GM18870 (cell line): ENCODE measurements at regions not wholly inside any gene's neighbourhood (a gene's known extent, or its start where the extent isn't known, plus 50 kb on each side); places are given as distances from the start of the nearest gene placed in this dataset.

ENCODE experiments used
- ATAC-seq: cut with Tn5 transposase; IDR thresholded peaks from one replicate; pipeline ENCODE4 v1.9.1; 2021; ENCODE audit warnings: moderate library complexity; ENCODE audit not compliant: unreplicated experiment

DNA sequence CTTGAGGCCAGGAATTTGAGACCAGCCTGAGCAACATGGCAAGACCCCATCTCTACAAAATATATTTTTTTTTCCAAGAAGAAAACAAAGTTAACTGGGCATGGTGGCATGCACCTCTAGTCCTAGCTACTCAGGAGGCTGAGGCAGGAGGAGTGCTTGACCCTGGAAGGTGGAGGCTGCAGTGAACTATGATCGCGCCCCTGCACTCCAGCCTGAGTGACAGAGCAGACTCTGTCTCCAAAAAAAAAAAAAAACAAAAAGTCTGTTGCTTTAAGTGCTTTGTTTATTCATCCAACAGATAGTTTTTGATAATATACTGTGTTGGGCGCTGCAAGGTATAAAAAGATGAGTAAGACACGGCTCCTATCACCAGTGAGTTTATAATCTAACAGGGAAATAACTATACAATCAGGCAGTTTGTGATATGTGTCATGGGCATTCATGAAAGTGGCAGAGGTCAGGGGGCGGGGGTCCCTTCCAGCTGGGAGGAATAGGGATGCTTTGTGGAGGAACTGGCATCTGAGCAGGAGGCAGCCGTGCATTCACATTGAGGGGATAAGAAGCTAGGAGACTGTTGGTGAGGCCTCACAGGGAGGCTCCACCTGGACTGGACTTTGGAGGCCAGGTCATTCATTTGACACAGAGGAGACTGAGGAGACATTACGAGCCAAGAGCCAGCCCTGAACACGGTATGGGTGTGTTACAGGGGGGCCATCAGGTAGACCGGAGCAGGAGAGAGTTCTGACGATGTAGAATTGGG, 67.3 kb upstream of the ERRFI1 start:
- ATAC-seq = no peak

DNA sequence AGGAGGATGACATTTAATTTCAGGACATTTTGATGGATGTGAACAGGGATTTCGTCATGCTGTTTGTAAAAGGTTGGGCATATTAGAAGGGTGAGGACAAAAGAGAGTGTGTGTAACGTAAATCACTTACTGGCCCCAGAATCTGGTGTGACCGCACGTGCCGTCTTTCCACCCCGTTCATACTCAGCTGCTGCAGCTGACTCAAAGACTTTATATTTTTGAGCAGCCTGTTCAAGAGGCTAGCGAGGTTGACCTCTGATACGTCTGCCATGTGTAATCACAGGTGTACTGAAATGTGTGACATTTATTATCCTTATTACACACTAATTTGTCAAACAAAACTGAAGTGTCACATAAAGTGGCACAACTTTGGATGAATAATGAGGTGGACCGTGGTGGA, 66.5 kb upstream of the ERRFI1 start:
- no peak for ATAC-seq

DNA sequence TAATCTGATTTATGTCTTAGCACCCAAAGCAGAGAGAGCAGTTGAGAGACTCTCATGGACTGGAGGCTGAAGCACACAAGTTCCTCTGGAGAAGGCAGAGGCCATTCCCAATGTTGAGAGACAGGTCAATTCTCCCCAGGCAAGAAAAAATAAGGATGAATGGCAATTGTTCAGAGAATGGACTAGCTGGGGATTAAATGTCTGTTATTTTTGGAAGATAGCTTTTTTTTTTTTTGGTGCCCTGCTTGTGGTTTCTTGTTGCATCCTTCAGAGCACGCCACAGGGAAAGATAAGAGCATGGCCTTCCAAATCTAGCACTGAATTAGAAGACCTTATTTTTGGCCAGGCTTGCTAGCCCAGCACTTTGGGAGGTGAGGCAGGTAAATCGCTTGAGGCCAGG, 65.6 kb upstream of the ERRFI1 start:
- ATAC-seq = no peak

DNA sequence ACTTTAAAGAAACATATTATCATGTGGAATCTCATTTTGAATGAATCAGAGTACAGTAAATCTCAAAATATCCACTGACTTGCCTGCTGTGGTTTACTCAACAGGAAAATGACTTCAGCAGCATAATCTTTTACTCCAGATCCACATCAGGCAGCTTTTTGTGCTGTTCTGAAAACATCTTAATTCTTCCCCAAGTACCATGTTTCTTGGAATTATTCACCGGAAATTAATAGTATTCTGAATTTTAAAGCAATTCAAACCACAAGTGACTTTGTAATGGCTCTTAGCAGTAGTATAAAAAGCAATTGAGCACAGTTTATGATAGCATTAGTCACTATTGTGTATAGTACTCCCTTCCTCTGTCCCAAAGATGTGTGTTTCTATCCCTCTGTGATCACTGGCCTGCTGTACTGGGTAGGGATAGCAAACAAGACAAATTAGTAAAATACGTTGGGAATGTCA, 64.2 kb upstream of the ERRFI1 start:
- no peak for ATAC-seq

DNA sequence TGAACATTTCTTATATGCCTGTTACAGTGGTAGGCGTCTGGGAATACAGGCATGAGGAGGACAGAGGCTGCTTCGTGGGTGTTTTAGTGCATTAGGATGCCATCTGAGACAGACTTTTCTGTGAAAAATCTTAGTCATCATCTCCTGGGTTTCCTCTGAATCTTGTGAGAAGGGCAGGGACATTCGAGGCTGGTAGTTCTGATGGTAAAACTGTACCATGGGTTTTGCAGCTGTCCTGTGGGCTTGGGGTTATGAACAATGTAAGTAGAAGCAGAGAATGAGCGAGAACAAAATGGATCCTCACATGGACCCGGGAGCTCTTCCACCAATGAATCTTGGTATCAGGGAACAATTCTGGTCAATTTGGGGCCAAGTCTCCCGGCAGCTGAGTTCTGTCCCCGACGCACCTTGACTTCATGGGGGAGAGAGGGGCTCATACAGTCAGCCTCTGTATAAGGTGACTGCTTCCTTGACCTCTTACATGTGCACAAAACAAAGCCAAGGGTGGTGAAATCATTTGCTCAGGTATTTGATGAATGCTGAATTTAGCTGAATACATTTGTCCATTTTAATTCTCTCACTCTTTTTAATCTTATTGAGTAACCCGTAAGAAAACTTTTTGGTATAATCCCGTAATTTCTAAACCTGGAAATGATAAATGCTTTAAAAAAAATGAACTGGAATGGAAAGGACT, 63.6 kb upstream of the ERRFI1 start:
- ATAC-seq = no peak

DNA sequence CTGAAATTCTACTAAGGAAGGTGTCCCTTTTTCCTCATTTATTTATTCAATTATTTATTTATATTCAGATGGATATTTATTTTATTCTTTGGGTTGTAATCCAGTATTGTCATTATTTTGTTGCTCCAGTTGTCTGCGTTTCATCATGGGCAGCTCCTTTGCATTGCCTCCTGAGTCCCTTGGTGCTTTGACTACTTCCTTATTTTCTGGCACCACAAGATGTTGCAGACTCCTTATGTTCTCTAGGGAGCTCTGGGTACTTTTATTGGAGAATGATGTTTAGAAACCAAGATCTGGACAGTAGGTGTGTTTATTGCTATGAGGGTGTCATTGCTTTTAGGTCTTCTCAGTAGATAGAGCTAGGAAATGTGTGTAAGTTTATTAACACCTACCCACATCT, 59.9 kb upstream of the ERRFI1 start:
- ATAC-seq = no peak

DNA sequence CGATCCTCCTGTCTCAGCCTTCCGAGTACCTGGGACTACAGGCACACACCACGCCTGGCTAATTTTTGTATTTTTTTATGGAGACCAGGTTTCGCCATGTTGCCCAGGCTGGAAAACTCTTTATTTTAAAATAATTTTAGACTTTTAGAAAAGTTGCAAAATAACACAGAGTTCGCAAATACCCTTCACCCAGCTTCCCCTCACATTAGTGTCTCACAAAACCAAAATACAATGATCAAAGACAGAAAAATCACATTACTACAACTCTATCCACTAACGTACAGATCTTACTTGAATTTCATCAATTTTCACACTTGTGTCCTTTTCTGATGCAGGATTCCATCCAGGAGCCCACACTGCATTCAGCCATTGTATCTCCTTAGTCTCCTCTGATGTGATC, 58.8 kb upstream of the ERRFI1 start:
- no peak for ATAC-seq

DNA sequence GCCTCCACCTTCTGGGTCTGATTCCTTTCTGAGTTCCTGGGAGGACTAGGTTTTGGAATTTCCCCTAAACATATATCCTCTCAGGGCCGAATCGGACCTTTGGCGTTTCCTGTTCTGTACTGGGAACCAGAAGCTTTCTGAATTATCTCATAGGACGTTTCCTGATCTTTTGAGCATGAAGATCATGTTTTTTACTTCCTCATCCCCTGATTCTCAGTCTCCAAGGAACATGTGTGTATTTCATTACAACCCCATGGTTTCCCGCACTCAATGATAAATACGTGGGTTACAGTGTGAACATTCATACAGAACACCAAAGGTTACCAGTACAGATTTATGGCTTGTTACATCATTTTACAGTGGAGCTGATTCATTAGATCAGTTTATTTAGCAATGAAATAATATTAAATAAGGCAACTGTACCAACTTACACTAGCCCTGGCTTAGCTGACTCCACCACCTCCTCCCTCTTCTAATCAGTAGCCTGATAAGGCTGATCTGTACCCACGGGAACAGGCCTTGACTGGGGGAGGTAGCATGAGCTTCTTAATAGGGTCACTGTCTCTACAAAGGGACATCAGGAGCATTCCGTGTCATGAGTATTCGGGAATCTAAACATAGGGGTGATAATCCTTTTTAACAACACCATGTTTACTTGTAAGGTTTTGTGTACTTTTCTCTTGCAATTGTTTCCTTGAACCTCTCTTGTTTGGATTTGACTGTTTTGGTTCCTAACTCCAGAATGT, 57.8 kb upstream of the ERRFI1 start:
- ATAC-seq = no peak

DNA sequence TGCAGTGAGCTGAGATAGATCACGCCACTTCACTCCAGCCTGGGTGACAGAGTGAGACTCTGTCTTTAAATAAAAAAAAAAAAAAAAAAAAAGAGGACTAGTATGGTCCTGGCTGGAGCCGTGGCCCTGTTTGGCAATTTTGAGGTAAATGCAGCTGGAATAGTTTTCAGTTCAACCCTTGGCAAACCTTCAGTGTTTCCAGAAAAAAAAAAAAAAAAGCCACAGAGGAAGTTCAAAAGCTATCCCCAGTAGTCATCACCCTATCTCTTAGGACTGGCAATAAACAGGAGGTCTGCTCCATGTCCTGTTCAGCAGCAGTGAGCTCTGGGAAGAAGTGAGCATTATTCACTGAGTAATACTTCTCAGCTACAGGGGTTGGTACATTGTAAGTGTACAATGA, 56.8 kb upstream of the ERRFI1 start:
- ATAC-seq = no peak

DNA sequence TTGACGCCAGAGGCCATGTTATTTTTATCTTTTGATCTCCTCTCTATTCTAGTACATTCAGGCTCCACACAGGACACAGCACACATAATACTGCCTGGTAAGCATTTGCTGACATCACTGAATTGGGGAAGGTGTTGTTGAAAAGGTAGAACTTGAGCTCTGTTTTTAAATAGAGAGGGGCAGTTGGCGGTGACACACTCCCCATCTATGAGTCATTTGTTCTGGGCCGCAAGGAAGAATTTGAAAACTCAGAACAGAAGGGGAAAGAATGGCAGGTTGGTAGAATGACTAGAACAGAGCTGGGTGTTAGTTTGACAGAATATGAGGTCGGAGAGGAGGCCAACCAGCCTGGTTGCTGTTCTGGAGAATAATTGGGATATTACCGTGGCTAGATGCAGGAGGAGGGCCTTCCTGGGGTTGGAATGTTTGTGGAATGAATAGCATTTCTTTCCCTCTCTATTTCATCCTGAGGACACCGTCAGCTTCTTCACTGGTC, 52.1 kb upstream of the ERRFI1 start:
- no peak for ATAC-seq

DNA sequence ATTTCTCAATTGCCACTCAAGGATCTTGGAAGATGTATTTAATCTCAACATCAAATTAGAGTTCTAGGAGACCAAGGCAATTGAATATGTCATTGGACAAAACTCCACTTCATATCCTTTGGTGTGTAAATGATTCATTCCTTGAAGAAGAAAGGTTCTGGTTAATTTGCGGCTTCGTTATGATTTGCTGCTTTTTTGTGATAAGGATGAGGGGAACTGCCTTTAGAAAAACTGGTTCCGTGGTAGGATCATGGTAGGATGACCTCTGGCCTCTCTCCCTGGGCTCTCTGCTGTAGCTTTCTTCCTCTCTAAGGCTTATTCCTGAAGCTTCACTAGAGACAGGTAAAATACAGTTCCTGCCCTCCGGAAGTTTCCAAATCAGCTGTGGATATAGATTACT, 51.5 kb upstream of the ERRFI1 start:
- ATAC-seq = no peak

DNA sequence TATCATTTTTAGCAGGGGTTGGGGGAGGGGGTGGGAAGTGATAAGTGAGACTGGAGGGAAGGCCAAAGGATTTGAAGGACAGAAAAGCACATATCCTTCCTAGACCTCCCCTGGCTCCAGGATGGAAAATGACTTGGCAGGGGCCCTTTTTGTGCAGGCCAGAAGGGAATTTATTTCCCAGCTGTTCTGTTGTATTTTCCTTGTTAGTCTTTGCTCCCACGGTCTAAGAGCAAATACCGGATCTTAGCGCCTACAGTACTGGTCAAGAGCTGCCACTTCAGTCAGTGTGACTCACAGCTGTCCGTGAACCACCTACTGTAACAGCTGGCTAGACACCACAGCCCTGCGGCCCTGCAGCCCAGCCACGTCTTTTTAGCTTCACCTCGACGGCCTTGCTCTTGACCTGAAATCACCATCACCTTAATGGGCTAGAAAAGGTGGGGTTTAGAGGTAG, 51.0 kb upstream of the ERRFI1 start:
- no peak for ATAC-seq

DNA sequence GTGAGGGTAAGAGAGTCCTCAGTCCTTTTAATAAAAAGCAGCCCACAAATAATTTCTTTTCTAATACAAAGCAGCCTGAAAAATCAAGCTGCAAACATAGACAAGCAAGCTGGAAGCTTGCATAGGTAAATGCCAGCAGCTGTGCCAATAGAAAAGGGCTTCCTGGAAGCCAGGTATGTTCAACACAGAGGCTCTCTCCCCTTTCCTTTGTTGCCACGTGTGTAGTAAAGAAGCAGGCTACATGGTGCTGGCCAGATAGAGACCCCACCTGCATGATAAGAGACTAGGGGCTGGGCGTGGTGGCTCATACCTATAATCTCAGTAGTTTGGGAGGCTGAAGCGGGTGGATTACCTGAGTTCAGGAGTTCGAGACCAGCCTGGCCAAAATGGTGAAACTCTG, 50.1 kb upstream of the ERRFI1 start:
- no peak for ATAC-seq
